ENCODE measurements at regions not wholly inside any gene's neighbourhood (a gene's known extent, or its start where the extent isn't known, plus 50 kb on each side); places are given as distances from the start of the nearest gene placed in this dataset.
A peak's percentile ranks its signal among the peaks of the same experiment; 100 is the strongest.

GRCh38 chr3:164524201-164524600 lies 554.1 kb downstream of the SI start:
- no peaks in the 10 kb centered on the region for H3K4me1 ChIP-seq (ENCODE audit: control insufficient read depth in 1 of 2, insufficient read depth in 2 of 2, low read length in 2 of 2)
- intact Hi-C loops (cut with DNase I) = no loop called here
- no peaks in the 10 kb centered on the region for H3K9me3 ChIP-seq (ENCODE audit: control insufficient read depth, low read length)
- no peaks in the 10 kb centered on the region for H3K27me3 ChIP-seq (ENCODE audit: control insufficient read depth in 1 of 2, insufficient read depth in 2 of 2, low read length in 1 of 2)
- ATAC-seq (ENCODE audit: low FRiP score) (no peak), DNase-seq (no peak)
- H3K27ac ChIP-seq (ENCODE audit: low read depth in 1 of 2, low read length in 2 of 2) = no peak overlapping the region
- H3K36me3 ChIP-seq (ENCODE audit: control insufficient read depth in 1 of 2, insufficient read depth in 2 of 2, low read length in 1 of 2) = no peaks in the 10 kb centered on the region
- no peak overlapping the region for H3K4me3 ChIP-seq (ENCODE audit: low read length in 2 of 2)

GRCh38 chr3:164522073-164522763 lies 556.1 kb downstream of the SI start:
- DNase-seq (no peak), ATAC-seq (ENCODE audit: low FRiP score) (peak; percentile 45)
- WGBS, 2 donors = 88 to 94% methylated on average over 6 of the region's 6 CpGs
- Histone ChIP-seq H3K4me3 (ENCODE audit: low read length in 2 of 2) (no peak overlapping the region), H3K27me3 (ENCODE audit: control insufficient read depth in 1 of 2, insufficient read depth in 2 of 2, low read length in 1 of 2) (no peaks in the 10 kb centered on the region), H3K4me1 (ENCODE audit: control insufficient read depth in 1 of 2, insufficient read depth in 2 of 2, low read length in 2 of 2) (no peaks in the 10 kb centered on the region), H3K9me3 (ENCODE audit: control insufficient read depth, low read length) (no peaks in the 10 kb centered on the region), H3K27ac (ENCODE audit: low read depth in 1 of 2, low read length in 2 of 2) (no peak overlapping the region), H3K36me3 (ENCODE audit: control insufficient read depth in 1 of 2, insufficient read depth in 2 of 2, low read length in 1 of 2) (no peaks in the 10 kb centered on the region)
- intact Hi-C loops (cut with DNase I) = no loop called here

GRCh38 chr3:164521644-164522043 lies 556.7 kb downstream of the SI start:
- Histone ChIP-seq H3K36me3 (ENCODE audit: control insufficient read depth in 1 of 2, insufficient read depth in 2 of 2, low read length in 1 of 2) (no peaks in the 10 kb centered on the region), H3K4me1 (ENCODE audit: control insufficient read depth in 1 of 2, insufficient read depth in 2 of 2, low read length in 2 of 2) (no peaks in the 10 kb centered on the region), H3K4me3 (ENCODE audit: low read length in 2 of 2) (no peak overlapping the region), H3K27ac (ENCODE audit: low read depth in 1 of 2, low read length in 2 of 2) (no peak overlapping the region), H3K9me3 (ENCODE audit: control insufficient read depth, low read length) (no peaks in the 10 kb centered on the region), H3K27me3 (ENCODE audit: control insufficient read depth in 1 of 2, insufficient read depth in 2 of 2, low read length in 1 of 2) (no peaks in the 10 kb centered on the region)
- ATAC-seq (ENCODE audit: low FRiP score) = peak; percentile 42
- intact Hi-C loops (cut with DNase I) = no loop called here
- WGBS, 2 donors = 73 to 95% methylated on average over 2 of the region's 2 CpGs
- no peak for DNase-seq

- WGBS, 2 donors = 80 to 91% methylated on average over 4 of the region's 4 CpGs
- intact Hi-C loops (cut with DNase I) = no loop called here
- Histone ChIP-seq H3K9me3 (ENCODE audit: control insufficient read depth, low read length) (no peaks in the 10 kb centered on the region), H3K27ac (ENCODE audit: low read depth in 1 of 2, low read length in 2 of 2) (no peak overlapping the region), H3K4me3 (ENCODE audit: low read length in 2 of 2) (no peak overlapping the region), H3K27me3 (ENCODE audit: control insufficient read depth in 1 of 2, insufficient read depth in 2 of 2, low read length in 1 of 2) (no peaks in the 10 kb centered on the region), H3K36me3 (ENCODE audit: control insufficient read depth in 1 of 2, insufficient read depth in 2 of 2, low read length in 1 of 2) (no peaks in the 10 kb centered on the region), H3K4me1 (ENCODE audit: control insufficient read depth in 1 of 2, insufficient read depth in 2 of 2, low read length in 2 of 2) (no peaks in the 10 kb centered on the region)
- DNase-seq (no peak), ATAC-seq (ENCODE audit: low FRiP score) (peak; percentile 16)
Measured at GRCh38 chr3:164521139-164521538, 557.2 kb downstream of the SI start.

- ATAC-seq (ENCODE audit: low FRiP score) (no peak), DNase-seq (no peak)
- no peaks in the 10 kb centered on the region for H3K4me1 ChIP-seq (ENCODE audit: control insufficient read depth in 1 of 2, insufficient read depth in 2 of 2, low read length in 2 of 2)
- intact Hi-C loops (cut with DNase I) = no loop called here
- no peak overlapping the region for H3K27ac ChIP-seq (ENCODE audit: low read depth in 1 of 2, low read length in 2 of 2)
- H3K36me3 ChIP-seq (ENCODE audit: control insufficient read depth in 1 of 2, insufficient read depth in 2 of 2, low read length in 1 of 2) = no peaks in the 10 kb centered on the region
- no peaks in the 10 kb centered on the region for H3K27me3 ChIP-seq (ENCODE audit: control insufficient read depth in 1 of 2, insufficient read depth in 2 of 2, low read length in 1 of 2)
- peaks cover 1% of the 10 kb centered on the region for H3K9me3 ChIP-seq (ENCODE audit: control insufficient read depth, low read length)
- WGBS, 2 donors = 75 to 83% methylated on average over 5 of the region's 5 CpGs
- H3K4me3 ChIP-seq (ENCODE audit: low read length in 2 of 2) = no peak overlapping the region
Measured at GRCh38 chr3:164515256-164515655, 563.0 kb downstream of the SI start.

GRCh38 chr3:164514576-164514975 lies 563.7 kb downstream of the SI start:
- Histone ChIP-seq H3K36me3 (ENCODE audit: control insufficient read depth in 1 of 2, insufficient read depth in 2 of 2, low read length in 1 of 2) (no peaks in the 10 kb centered on the region), H3K9me3 (ENCODE audit: control insufficient read depth, low read length) (peaks cover 1% of the 10 kb centered on the region), H3K4me3 (ENCODE audit: low read length in 2 of 2) (no peak overlapping the region), H3K4me1 (ENCODE audit: control insufficient read depth in 1 of 2, insufficient read depth in 2 of 2, low read length in 2 of 2) (no peaks in the 10 kb centered on the region), H3K27me3 (ENCODE audit: control insufficient read depth in 1 of 2, insufficient read depth in 2 of 2, low read length in 1 of 2) (no peaks in the 10 kb centered on the region), H3K27ac (ENCODE audit: low read depth in 1 of 2, low read length in 2 of 2) (no peak overlapping the region)
- DNase-seq (no peak), ATAC-seq (ENCODE audit: low FRiP score) (no peak)
- intact Hi-C loops (cut with DNase I) = no loop called here
- 95 to 97% methylated on average over 6 of the region's 6 CpGs for WGBS, 2 donors

GRCh38 chr3:164507886-164508285 lies 570.4 kb downstream of the SI start:
- DNase-seq (no peak), ATAC-seq (ENCODE audit: low FRiP score) (no peak)
- Histone ChIP-seq H3K9me3 (ENCODE audit: control insufficient read depth, low read length) (peaks cover 1% of the 10 kb centered on the region), H3K36me3 (ENCODE audit: control insufficient read depth in 1 of 2, insufficient read depth in 2 of 2, low read length in 1 of 2) (no peaks in the 10 kb centered on the region), H3K27ac (ENCODE audit: low read depth in 1 of 2, low read length in 2 of 2) (no peak overlapping the region), H3K4me3 (ENCODE audit: low read length in 2 of 2) (no peak overlapping the region), H3K4me1 (ENCODE audit: control insufficient read depth in 1 of 2, insufficient read depth in 2 of 2, low read length in 2 of 2) (no peaks in the 10 kb centered on the region), H3K27me3 (ENCODE audit: control insufficient read depth in 1 of 2, insufficient read depth in 2 of 2, low read length in 1 of 2) (no peaks in the 10 kb centered on the region)
- intact Hi-C loops (cut with DNase I) = no loop called here

- ATAC-seq (ENCODE audit: low FRiP score) = no peak
- H3K36me3 ChIP-seq (ENCODE audit: control insufficient read depth in 1 of 2, insufficient read depth in 2 of 2, low read length in 1 of 2) = no peaks in the 10 kb centered on the region
- intact Hi-C loops (cut with DNase I) = no loop called here
Measured at GRCh38 chr3:164498917-164499316, 579.4 kb downstream of the SI start.

GRCh38 chr3:164488893-164489292 lies 589.4 kb downstream of the SI start:
- Histone ChIP-seq H3K4me3 (ENCODE audit: low read length in 2 of 2) (no peak overlapping the region), H3K9me3 (ENCODE audit: control insufficient read depth, low read length) (no peaks in the 10 kb centered on the region), H3K27me3 (ENCODE audit: control insufficient read depth in 1 of 2, insufficient read depth in 2 of 2, low read length in 1 of 2) (no peaks in the 10 kb centered on the region), H3K4me1 (ENCODE audit: control insufficient read depth in 1 of 2, insufficient read depth in 2 of 2, low read length in 2 of 2) (no peaks in the 10 kb centered on the region), H3K27ac (ENCODE audit: low read depth in 1 of 2, low read length in 2 of 2) (no peak overlapping the region), H3K36me3 (ENCODE audit: control insufficient read depth in 1 of 2, insufficient read depth in 2 of 2, low read length in 1 of 2) (no peaks in the 10 kb centered on the region)
- intact Hi-C loops (cut with DNase I) = no loop called here
- ATAC-seq (ENCODE audit: low FRiP score) = no peak
- no peak for DNase-seq
- 82 to 83% methylated on average over 2 of the region's 2 CpGs for WGBS, 2 donors

More at GRCh38 chr3:164498917-164499316, 579.4 kb downstream of the SI start:
- no peak overlapping the region for H3K4me3 ChIP-seq (ENCODE audit: low read length in 2 of 2)
- no peaks in the 10 kb centered on the region for H3K27me3 ChIP-seq (ENCODE audit: control insufficient read depth in 1 of 2, insufficient read depth in 2 of 2, low read length in 1 of 2)
- no peaks in the 10 kb centered on the region for H3K9me3 ChIP-seq (ENCODE audit: control insufficient read depth, low read length)
- H3K27ac ChIP-seq (ENCODE audit: low read depth in 1 of 2, low read length in 2 of 2) = no peak overlapping the region
- no peak for DNase-seq
- H3K4me1 ChIP-seq (ENCODE audit: control insufficient read depth in 1 of 2, insufficient read depth in 2 of 2, low read length in 2 of 2) = peaks cover 0 to 2% of the 10 kb centered on the region in 2 donors

Data from aorta (tissue), 5 donors.